Endothelial cell (in vitro differentiated cells): ENCODE measurements at regions not wholly inside any gene's neighbourhood (a gene's known extent, or its start where the extent isn't known, plus 50 kb on each side); places are given as distances from the start of the nearest gene placed in this dataset.

Experiments used
- DNase-seq: peaks from one replicate; pipeline ENCODE4 v3.0.0; 2021; ENCODE audit warnings: low spot score
- H3K27ac Mint-ChIP-seq: one replicate; pipeline ENCODE4 v1.8.0; 2021; ENCODE audit warnings: mixed read lengths, inconsistent platforms; ENCODE audit not compliant: unreplicated experiment
- H3K27me3 Mint-ChIP-seq: one replicate; pipeline ENCODE4 v1.8.0; 2021; ENCODE audit warnings: mild to moderate bottlenecking, moderate library complexity, mixed read lengths, inconsistent platforms; ENCODE audit not compliant: unreplicated experiment
- H3K36me3 Mint-ChIP-seq: one replicate; pipeline ENCODE4 v1.8.0; 2021; ENCODE audit warnings: mild to moderate bottlenecking, low read depth, mixed read lengths, inconsistent platforms; ENCODE audit not compliant: unreplicated experiment
- H3K4me1 Mint-ChIP-seq: one replicate; pipeline ENCODE4 v1.8.0; 2021; ENCODE audit warnings: mild to moderate bottlenecking, mixed read lengths, inconsistent platforms; ENCODE audit not compliant: unreplicated experiment
- H3K4me3 Mint-ChIP-seq: one replicate; pipeline ENCODE4 v1.8.0; 2021; ENCODE audit warnings: mild to moderate bottlenecking, mixed read lengths, inconsistent platforms; ENCODE audit not compliant: unreplicated experiment
- H3K9me3 Mint-ChIP-seq: one replicate; pipeline ENCODE4 v1.8.0; 2021; ENCODE audit warnings: mixed read lengths, inconsistent platforms; ENCODE audit not compliant: unreplicated experiment
- TF ChIP-seq, protein P1 (sequence below): fragments of 200-600 bp; sonication (generic); IDR thresholded peaks from one replicate; pipeline ENCODE4 v1.5.0; 2021; ENCODE audit warnings: antibody characterized with exemption; ENCODE audit not compliant: unreplicated experiment

DNA sequence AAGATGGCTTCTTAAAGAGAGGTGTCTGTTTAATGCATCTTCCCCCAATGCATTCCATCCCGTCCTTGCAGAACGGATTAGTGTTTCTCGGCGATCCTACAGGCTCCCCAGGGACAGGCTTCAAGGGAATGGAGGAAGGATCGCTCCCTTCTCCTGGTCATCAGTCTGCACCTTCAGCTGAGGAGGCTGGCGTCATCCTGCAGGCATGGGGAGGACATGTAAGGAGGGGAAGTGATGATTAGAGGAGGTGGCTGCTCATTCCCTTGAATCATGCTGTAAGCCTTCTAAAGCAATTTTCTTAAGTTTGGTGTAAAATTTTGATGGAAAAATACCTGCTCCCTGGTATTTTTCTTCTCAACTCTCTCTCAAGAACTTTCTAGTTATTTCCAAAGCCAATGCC, 603.6 kb downstream of the NPHP4 start:
- no peaks in the 10 kb centered on the region for H3K36me3 Mint-ChIP-seq
- TF ChIP-seq, protein P1, sequence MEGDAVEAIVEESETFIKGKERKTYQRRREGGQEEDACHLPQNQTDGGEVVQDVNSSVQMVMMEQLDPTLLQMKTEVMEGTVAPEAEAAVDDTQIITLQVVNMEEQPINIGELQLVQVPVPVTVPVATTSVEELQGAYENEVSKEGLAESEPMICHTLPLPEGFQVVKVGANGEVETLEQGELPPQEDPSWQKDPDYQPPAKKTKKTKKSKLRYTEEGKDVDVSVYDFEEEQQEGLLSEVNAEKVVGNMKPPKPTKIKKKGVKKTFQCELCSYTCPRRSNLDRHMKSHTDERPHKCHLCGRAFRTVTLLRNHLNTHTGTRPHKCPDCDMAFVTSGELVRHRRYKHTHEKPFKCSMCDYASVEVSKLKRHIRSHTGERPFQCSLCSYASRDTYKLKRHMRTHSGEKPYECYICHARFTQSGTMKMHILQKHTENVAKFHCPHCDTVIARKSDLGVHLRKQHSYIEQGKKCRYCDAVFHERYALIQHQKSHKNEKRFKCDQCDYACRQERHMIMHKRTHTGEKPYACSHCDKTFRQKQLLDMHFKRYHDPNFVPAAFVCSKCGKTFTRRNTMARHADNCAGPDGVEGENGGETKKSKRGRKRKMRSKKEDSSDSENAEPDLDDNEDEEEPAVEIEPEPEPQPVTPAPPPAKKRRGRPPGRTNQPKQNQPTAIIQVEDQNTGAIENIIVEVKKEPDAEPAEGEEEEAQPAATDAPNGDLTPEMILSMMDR = no peak
- no peak for DNase-seq
- peaks cover 15% of the 10 kb centered on the region for H3K27me3 Mint-ChIP-seq
- H3K4me1 Mint-ChIP-seq = no peaks in the 10 kb centered on the region
- no peak overlapping the region for H3K4me3 Mint-ChIP-seq
- H3K27ac Mint-ChIP-seq = no peak overlapping the region
- H3K9me3 Mint-ChIP-seq = no peaks in the 10 kb centered on the region

DNA sequence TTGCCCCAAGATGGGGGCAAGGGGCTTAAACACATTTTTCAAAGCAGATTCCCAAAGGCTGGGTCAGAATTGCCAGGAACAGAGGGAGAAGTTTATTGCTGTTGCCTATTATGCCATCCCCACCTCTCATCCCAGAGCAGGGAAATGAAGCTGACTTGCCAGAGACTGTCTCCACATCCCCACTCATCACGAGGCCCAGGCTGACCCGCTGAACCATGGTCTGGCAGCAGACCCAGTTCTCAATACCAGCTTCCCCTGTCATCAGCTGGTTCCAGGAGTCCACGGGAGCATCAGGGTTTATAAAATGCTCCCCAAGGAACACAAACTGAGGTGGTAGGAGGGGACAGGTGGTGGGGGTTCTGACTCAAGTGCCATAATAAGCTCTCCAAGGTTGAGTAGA, 605.9 kb downstream of the NPHP4 start:
- Mint-ChIP-seq H3K9me3 (peaks cover 3% of the 10 kb centered on the region), H3K4me3 (no peak overlapping the region), H3K36me3 (no peaks in the 10 kb centered on the region), H3K27ac (no peak overlapping the region), H3K27me3 (peaks cover 7% of the 10 kb centered on the region), H3K4me1 (no peaks in the 10 kb centered on the region)
- no peak for DNase-seq
- TF ChIP-seq, protein P1 = no peak

GRCh38 chr1:5385956-5386355, 606.3 kb downstream of the NPHP4 start:
- Mint-ChIP-seq H3K4me3 (no peak overlapping the region), H3K27ac (no peak overlapping the region), H3K9me3 (peaks cover 3% of the 10 kb centered on the region), H3K27me3 (peaks cover 6% of the 10 kb centered on the region), H3K4me1 (no peaks in the 10 kb centered on the region), H3K36me3 (no peaks in the 10 kb centered on the region)
- TF ChIP-seq, protein P1 = no peak
- no peak for DNase-seq

DNA sequence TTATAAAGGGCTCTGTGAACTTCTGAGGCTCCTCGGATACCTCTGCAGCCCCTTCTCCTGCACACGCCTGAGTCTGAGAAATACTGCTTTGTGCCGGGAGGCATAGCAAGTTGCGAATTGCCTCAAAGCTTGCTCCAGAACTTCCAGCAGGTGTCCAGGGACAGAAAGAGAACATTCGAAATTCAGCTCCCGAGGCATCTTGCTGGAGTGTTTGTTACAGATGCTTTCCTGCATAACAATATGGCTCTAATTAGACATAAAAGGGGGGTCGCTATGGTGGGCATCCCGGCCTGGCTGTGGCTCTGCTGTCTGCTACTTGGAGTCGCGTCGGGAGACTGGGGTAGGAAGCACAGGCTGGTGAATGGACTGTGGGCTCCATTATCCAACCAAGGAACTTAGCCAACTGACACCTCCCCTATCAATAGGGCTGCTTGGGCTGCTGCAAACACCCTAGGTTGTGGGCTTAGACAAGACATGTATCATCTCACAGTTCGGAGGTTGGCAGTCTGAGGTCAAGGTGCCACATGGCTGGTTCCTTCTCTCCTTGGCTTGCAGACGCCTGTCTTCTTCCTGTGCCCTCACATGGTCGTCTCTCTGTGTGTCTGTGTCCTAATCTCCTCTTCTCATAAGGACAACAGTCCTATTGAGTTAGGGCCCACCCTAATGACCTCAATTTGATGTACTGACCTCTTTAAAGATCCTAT, 607.0 kb downstream of the NPHP4 start:
- Mint-ChIP-seq H3K4me3 (no peak overlapping the region), H3K27ac (no peak overlapping the region), H3K9me3 (peaks cover 3% of the 10 kb centered on the region), H3K36me3 (no peaks in the 10 kb centered on the region), H3K4me1 (no peaks in the 10 kb centered on the region), H3K27me3 (peaks cover 5% of the 10 kb centered on the region)
- no peak for DNase-seq
- TF ChIP-seq, protein P1 = no peak

- H3K4me1 Mint-ChIP-seq = no peaks in the 10 kb centered on the region
- no peak for DNase-seq
- H3K4me3 Mint-ChIP-seq = no peak overlapping the region
- H3K9me3 Mint-ChIP-seq = peaks cover 3% of the 10 kb centered on the region
- H3K27ac Mint-ChIP-seq = no peak overlapping the region
- TF ChIP-seq, protein P1 = no peak
- no peaks in the 10 kb centered on the region for H3K36me3 Mint-ChIP-seq
- H3K27me3 Mint-ChIP-seq = peaks cover 2% of the 10 kb centered on the region
Measured at GRCh38 chr1:5381491-5381890, 610.7 kb downstream of the NPHP4 start.
